Body of pancreas (tissue), 4 donors: ENCODE measurements at regions not wholly inside any gene's neighbourhood (a gene's known extent, or its start where the extent isn't known, plus 50 kb on each side); places are given as distances from the start of the nearest gene placed in this dataset.

ENCODE experiments used
- ATAC-seq: fragments of 150-250 bp; one replicate; pipeline ENCODE4 v1.9.1; 2016
- DNase-seq, 4 donors: peaks; one replicate each; pipeline ENCODE4 v3.0.0-alpha.2; 2019
- H3K27ac ChIP-seq, 4 donors: fragments of 200-600 bp; sonication (generic); 1 replicate in 3 of 4; 2 replicates in 1 of 4; pipeline versions ENCODE4 v1.5.1 to v1.6.1; 2016 to 2019; ENCODE audit warnings: mild to moderate bottlenecking in 1 of 4, mixed read lengths in 1 of 4, moderate library complexity in 1 of 4
- H3K27me3 ChIP-seq, 2 donors: fragments of 200-600 bp; sonication (generic); one replicate each; pipeline ENCODE4 v1.6.0; 2016; ENCODE audit warnings: mild to moderate bottlenecking in 1 of 2
- H3K36me3 ChIP-seq, 2 donors: fragments of 200-600 bp; sonication (generic); replicated peaks in 1 of 2; 2 replicates each; pipeline ENCODE4 v1.5.1; 2016; ENCODE audit warnings: low read depth in 2 of 2; ENCODE audit not compliant: insufficient read depth in 1 of 2
- H3K4me1 ChIP-seq: fragments of 200-600 bp; sonication (generic); one replicate; pipeline ENCODE4 v1.6.0; 2016
- H3K4me3 ChIP-seq, 2 donors: fragments of 200-600 bp; sonication (generic); 1 replicate in 1 of 2; 2 replicates in 1 of 2; pipeline ENCODE4 v1.5.1; 2016 to 2019
- H3K9me3 ChIP-seq, 3 donors: fragments of 200-600 bp; sonication (generic); 1 replicate in 2 of 3; 2 replicates in 1 of 3; pipeline ENCODE4 v1.5.1; 2016
- CTCF ChIP-seq, 7 experiments: fragments of 450-650 bp in 4 of 7; fragments of 200-600 bp in 3 of 7; sonication (generic) in 3 of 7; IDR thresholded peaks; one replicate each; pipeline ENCODE4 v1.5.1; 2016 to 2019; ENCODE audit warnings: antibody characterized with exemption in 7 of 7
- POLR2A ChIP-seq, 3 donors: fragments of 450-650 bp; IDR thresholded peaks; one replicate each; pipeline ENCODE4 v1.6.1; 2016; ENCODE audit warnings: antibody characterized with exemption in 3 of 3, mild to moderate bottlenecking in 2 of 3
- WGBS, 2 donors: methylation state at CpG; one replicate each; pipeline ENCODE4 v1.1.5; 2017; 5-methylcytosine and 5-hydroxymethylcytosine counted together
- intact Hi-C: fragments of 100-400 bp; cut with DNase I; formaldehyde crosslinking; loops from one replicate; pipeline ENCODE4 v1.15.1; 2023

GRCh38 chr1:207230441-207230840 lies 91.0 kb upstream of the CD55 start:
- H3K27ac ChIP-seq, result no peak overlapping the region
- H3K9me3 ChIP-seq, result no peaks in the 10 kb centered on the region
- TF ChIP-seq CTCF (IDR thresholded peaks at IDR 0.05) (no peak), POLR2A (IDR thresholded peaks at IDR 0.05) (no peak)
- DNase-seq, result no peak
- no peaks in the 10 kb centered on the region for H3K4me1 ChIP-seq
- ATAC-seq, result no peak
- WGBS, 2 donors, result 62 to 67% methylated on average over 4 of the region's 4 CpGs
- H3K4me3 ChIP-seq, result no peak overlapping the region
- H3K27me3 ChIP-seq, result no peaks in the 10 kb centered on the region
- H3K36me3 ChIP-seq, result no peaks in the 10 kb centered on the region
- intact Hi-C loops, result no loop called here

DNA sequence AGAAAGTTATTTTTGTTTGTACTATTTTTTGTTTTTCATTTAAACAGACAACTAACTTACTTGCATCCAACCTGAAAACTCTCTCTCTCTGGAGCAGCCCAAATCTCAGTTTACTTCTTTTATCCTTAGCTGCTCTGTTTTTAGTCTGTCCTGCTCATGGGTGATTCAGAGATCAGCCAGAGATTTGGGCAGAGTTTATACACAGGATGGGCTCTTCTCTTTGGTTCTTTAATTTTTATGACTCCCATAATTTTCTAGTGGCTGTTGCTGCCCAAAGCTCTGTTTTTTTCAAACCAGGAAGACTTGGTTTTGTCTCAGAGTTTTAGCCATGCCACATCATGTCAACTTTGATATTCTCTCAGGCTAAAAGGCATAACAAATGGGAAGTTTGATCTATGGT lies 86.8 kb upstream of the CD55 start:
- no peak overlapping the region for H3K27ac ChIP-seq
- DNase-seq (no peak), ATAC-seq (no peak)
- H3K4me3 ChIP-seq, result no peak overlapping the region
- intact Hi-C loops, result no loop called here
- no peaks in the 10 kb centered on the region for H3K4me1 ChIP-seq
- H3K27me3 ChIP-seq, result no peaks in the 10 kb centered on the region
- H3K9me3 ChIP-seq, result no peaks in the 10 kb centered on the region
- H3K36me3 ChIP-seq, result no peaks in the 10 kb centered on the region
- no peak for TF ChIP-seq POLR2A (IDR thresholded peaks at IDR 0.05)
- TF ChIP-seq CTCF (IDR thresholded peaks at IDR 0.05), result no peak

DNA sequence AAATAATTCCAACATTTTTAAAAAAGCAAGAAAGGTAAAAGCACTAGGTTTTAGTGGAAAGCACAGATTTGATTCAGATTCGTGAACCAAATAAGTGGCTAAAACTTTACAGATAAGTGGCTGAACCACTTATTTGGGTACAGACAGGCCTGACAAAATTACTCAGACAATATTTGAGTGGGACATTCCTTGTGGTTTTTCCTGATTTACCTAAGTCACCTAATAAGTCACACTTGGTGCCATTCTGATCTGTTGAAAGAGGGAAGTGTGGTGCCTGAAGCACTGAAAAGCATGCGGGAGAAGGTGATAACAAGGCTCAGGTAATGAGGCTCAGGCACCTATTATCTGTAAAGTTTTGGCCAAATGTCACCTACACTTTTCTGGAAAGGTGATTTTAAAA lies 81.6 kb upstream of the CD55 start:
- TF ChIP-seq POLR2A (IDR thresholded peaks at IDR 0.05) (no peak), CTCF (IDR thresholded peaks at IDR 0.05) (no peak)
- 90 to 93% methylated on average over 2 of the region's 2 CpGs for WGBS, 2 donors
- H3K27ac ChIP-seq, result no peak overlapping the region

DNA sequence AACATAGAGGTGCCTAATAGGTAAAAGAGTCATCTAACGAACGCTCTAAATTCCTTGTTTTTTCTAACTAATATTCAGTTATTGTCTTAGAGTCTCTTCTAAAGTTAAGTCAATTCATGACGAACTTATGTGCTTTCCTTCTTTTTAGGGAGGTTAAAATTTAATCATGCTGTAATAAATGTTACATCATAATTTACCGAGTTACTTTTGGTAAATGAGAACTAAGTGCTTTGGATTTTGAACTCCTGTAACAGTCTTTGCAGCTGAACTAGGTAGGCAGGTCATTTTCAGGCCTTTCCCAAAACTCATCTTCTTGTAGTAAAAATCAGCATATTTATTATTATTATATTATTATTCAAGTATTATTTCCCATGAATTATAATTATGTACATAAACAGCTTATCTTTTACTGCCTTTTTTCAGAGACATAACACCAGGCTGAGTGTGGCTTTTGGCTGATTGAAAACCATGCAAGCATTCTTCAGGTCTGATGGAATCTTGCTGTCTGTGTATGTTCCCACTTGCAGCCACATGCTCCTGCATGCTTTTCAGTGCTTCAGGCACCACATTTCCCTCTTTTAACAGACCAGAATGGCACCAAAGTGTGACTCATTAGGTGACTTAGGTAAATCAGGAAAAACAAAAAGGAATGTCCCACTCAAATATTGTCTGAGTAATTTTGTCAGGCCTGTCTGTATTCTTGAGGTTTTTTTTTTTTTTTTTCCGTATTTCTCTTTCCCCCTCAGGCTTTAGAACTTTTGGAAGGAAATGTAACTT lies 81.0 kb upstream of the CD55 start:
- no peak for TF ChIP-seq CTCF (IDR thresholded peaks at IDR 0.05)
- DNase-seq, result no peak
- Histone ChIP-seq H3K4me3 (no peak overlapping the region), H3K9me3 (no peaks in the 10 kb centered on the region), H3K4me1 (peaks cover 10% of the 10 kb centered on the region), H3K27ac (peak overlapping the region in 1 of 4 donors; percentile 2), H3K27me3 (no peaks in the 10 kb centered on the region), H3K36me3 (no peaks in the 10 kb centered on the region)
- 57 to 60% methylated on average over 5 of the region's 5 CpGs for WGBS, 2 donors
- intact Hi-C loops, result no loop called here
- ATAC-seq, result no peak

More for the DNA sequence above, 81.6 kb upstream of the CD55 start:
- intact Hi-C loops, result no loop called here
- no peaks in the 10 kb centered on the region for H3K27me3 ChIP-seq
- ATAC-seq (no peak), DNase-seq (no peak)
- H3K36me3 ChIP-seq, result no peaks in the 10 kb centered on the region
- peaks cover 10% of the 10 kb centered on the region for H3K4me1 ChIP-seq
- H3K9me3 ChIP-seq, result no peaks in the 10 kb centered on the region
- H3K4me3 ChIP-seq, result no peak overlapping the region
